PC-9 (cell line): ENCODE measurements at regions not wholly inside any gene's neighbourhood (a gene's known extent, or its start where the extent isn't known, plus 50 kb on each side); places are given as distances from the start of the nearest gene placed in this dataset.

Source experiments
- BruUV-seq: library from RNA; stranded (reverse); fragments of 400-500 nt; replicated peaks from 2 replicates; lab custom pipeline; 2021; lab: Mats Ljungman, UMichigan
- CTCF ChIA-PET: fragments of 300-600 bp; sonication (Branson Sonifier 250); formaldehyde crosslinking; loops from one replicate; lab custom pipeline; 2022; ENCODE audit warnings: antibody characterized with exemption; lab: Charles Lee
- POLR2A ChIA-PET: fragments of 300-600 bp; sonication (Branson Sonifier 250); formaldehyde crosslinking; loops from one replicate; lab custom pipeline; 2022; ENCODE audit warnings: antibody characterized with exemption; ENCODE audit not compliant: unreplicated experiment; lab: Charles Lee
- DNase-seq, 2 experiments: peaks; one replicate each; pipeline versions ENCODE4 v3.0.0 to v3.0.0-alpha.2; 2015 to 2022; ENCODE audit warnings: mixed read lengths in 1 of 2
- H2AFZ ChIP-seq: fragments of 200-600 bp; sonication (generic); 2 replicates; pipeline ENCODE4 v1.8.1; 2017; ENCODE audit warnings: antibody characterized with exemption
- H3F3A ChIP-seq: fragments of 200-600 bp; sonication (generic); 2 replicates; pipeline ENCODE4 v1.8.1; 2017; ENCODE audit warnings: antibody characterized with exemption, mild to moderate bottlenecking, low read depth; ENCODE audit not compliant: insufficient read depth
- H3K27ac ChIP-seq: fragments of 200-600 bp; sonication (generic); 2 replicates; pipeline ENCODE4 v1.6.1; 2016; ENCODE audit warnings: mixed run types
- H3K27me3 ChIP-seq: fragments of 200-600 bp; sonication (generic); 2 replicates; pipeline ENCODE4 v1.6.1; 2016; ENCODE audit warnings: low read depth, mixed run types; ENCODE audit not compliant: insufficient read depth
- H3K36me3 ChIP-seq: fragments of 200-600 bp; sonication (generic); 2 replicates; pipeline ENCODE4 v1.6.1; 2016; ENCODE audit warnings: low read depth, mixed run types
- H3K4me1 ChIP-seq: fragments of 200-600 bp; sonication (generic); replicated peaks from 2 replicates; pipeline ENCODE4 v1.6.1; 2016; ENCODE audit warnings: mixed run types; ENCODE audit not compliant: insufficient read depth
- H3K4me2 ChIP-seq: fragments of 200-600 bp; sonication (generic); 2 replicates; pipeline ENCODE4 v1.6.1; 2017; ENCODE audit warnings: mixed run types
- H3K4me3 ChIP-seq: fragments of 200-600 bp; sonication (generic); 2 replicates; pipeline ENCODE4 v1.6.1; 2016; ENCODE audit warnings: mixed run types
- H3K79me2 ChIP-seq: fragments of 200-600 bp; sonication (generic); 2 replicates; pipeline ENCODE4 v1.6.1; 2017; ENCODE audit warnings: low read depth, mixed run types
- H3K9me2 ChIP-seq: fragments of 200-600 bp; sonication (generic); 2 replicates; pipeline ENCODE4 v1.8.1; 2017; ENCODE audit warnings: mild to moderate bottlenecking; ENCODE audit not compliant: insufficient read depth
- H3K9me3 ChIP-seq: fragments of 200-600 bp; sonication (generic); 2 replicates; pipeline ENCODE4 v1.8.1; 2016; ENCODE audit warnings: low read depth; ENCODE audit not compliant: insufficient read depth
- H4K20me1 ChIP-seq: fragments of 200-600 bp; sonication (generic); 2 replicates; pipeline ENCODE4 v1.8.1; 2017; ENCODE audit not compliant: insufficient read depth
- CTCF ChIP-seq: fragments of 200-600 bp; sonication (generic); conservative IDR thresholded peaks from 2 replicates; pipeline ENCODE4 v1.6.1; 2017; ENCODE audit warnings: mixed run types, antibody characterized with exemption, mild to moderate bottlenecking, moderate library complexity
- EZH2 ChIP-seq: fragments of 200-600 bp; sonication (generic); IDR thresholded peaks from 2 replicates; pipeline ENCODE4 v1.8.0; 2017; ENCODE audit warnings: antibody characterized with exemption, low read depth
- intact Hi-C: fragments of 100-400 bp; cut with micrococcal nuclease; formaldehyde crosslinking; loops from one replicate; pipeline ENCODE4 v1.10.0; 2022; ENCODE audit not compliant: unreplicated experiment

DNA sequence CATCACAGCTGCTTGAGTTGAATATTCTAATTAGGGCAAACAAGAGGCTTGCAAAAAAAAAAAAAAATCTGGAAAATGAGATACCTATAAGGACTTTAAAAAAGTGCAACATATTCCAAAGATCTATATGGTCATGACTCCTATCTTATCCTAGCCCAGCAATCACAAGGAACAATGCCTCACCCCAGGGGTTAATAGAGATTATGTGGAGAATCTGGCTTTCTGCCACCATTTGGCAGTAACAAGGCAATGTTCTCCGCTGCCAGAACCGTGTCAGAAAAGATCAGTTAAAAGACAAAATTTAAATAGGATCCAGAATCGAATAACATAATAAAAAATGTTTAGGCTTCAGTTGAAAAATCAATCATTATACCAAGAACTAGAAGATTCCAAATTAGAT lies 1643.2 kb upstream of the PRR20A start:
- H4K20me1 ChIP-seq: no peaks in the 10 kb centered on the region
- H3K27ac ChIP-seq: no peak overlapping the region
- DNase-seq: no peak
- H2AFZ ChIP-seq: no peak overlapping the region
- no peaks in the 10 kb centered on the region for H3K9me3 ChIP-seq
- TF ChIP-seq CTCF (no peak), EZH2 (no peak)
- H3F3A ChIP-seq: no peaks in the 10 kb centered on the region
- BruUV-seq: no TSS peak
- H3K4me1 ChIP-seq: no peaks in the 10 kb centered on the region
- no peak overlapping the region for H3K4me3 ChIP-seq
- POLR2A ChIA-PET: no interaction called here
- H3K36me3 ChIP-seq: no peaks in the 10 kb centered on the region
- H3K27me3 ChIP-seq: no peaks in the 10 kb centered on the region
- intact Hi-C loops: no loop called here
- no peak overlapping the region for H3K4me2 ChIP-seq
- no peaks in the 10 kb centered on the region for H3K79me2 ChIP-seq
- no peaks in the 10 kb centered on the region for H3K9me2 ChIP-seq
- CTCF ChIA-PET: no interaction called here

DNA sequence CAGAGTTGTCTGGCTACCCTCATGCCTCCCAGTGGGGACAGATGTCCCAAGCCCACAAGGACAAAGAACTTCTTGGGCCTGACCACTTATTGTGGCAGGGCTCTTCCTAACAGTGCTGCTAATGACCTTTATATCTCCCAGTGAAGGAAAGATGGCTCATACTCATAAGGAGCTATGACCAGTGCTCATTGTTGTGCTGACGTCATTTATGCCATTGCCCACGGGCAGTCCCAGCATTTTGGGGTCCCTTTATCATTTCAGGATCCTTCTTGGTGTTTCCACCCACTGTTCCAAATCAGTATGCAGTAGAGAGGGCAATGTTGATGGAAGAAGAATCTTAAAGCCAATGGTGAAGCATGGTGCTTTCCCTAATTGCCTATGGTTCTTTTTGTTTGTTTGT lies 1640.0 kb upstream of the PRR20A start:
- POLR2A ChIA-PET: no interaction called here
- no peak for DNase-seq
- Histone ChIP-seq H3F3A (no peaks in the 10 kb centered on the region), H3K27ac (no peak overlapping the region), H3K36me3 (no peaks in the 10 kb centered on the region), H3K4me3 (no peak overlapping the region), H3K9me3 (no peaks in the 10 kb centered on the region), H3K79me2 (no peaks in the 10 kb centered on the region), H3K4me2 (no peak overlapping the region), H3K27me3 (no peaks in the 10 kb centered on the region), H2AFZ (no peak overlapping the region), H3K9me2 (no peaks in the 10 kb centered on the region), H4K20me1 (no peaks in the 10 kb centered on the region), H3K4me1 (no peaks in the 10 kb centered on the region)
- BruUV-seq: no TSS peak
- intact Hi-C loops: no loop called here
- CTCF ChIA-PET: no interaction called here
- no peak for TF ChIP-seq CTCF
- no peak for TF ChIP-seq EZH2

DNA sequence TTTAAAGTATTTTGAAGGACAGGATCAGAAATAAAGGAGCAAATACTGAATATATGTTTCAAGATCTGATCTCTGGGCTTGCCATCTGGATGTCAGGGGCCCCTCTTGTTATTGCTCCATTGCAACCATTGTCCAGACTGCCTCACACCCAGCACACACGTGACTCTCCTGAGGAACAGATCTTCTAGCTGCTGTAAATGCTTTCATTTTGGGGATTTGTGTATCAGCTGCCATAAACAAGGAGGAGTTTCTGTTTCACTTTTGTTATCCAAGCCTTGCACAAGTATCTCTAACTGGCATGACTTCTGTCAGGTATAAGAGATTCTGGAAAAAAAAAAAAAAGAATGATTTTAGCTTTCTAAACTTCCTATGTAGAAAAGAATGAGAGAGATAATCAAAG lies 1624.1 kb upstream of the PRR20A start:
- Histone ChIP-seq H3K36me3 (no peaks in the 10 kb centered on the region), H3K27me3 (no peaks in the 10 kb centered on the region), H3K79me2 (no peaks in the 10 kb centered on the region), H3K4me2 (no peak overlapping the region), H3K4me3 (no peak overlapping the region), H2AFZ (no peak overlapping the region), H3K27ac (no peak overlapping the region), H3K9me2 (no peaks in the 10 kb centered on the region), H4K20me1 (no peaks in the 10 kb centered on the region), H3K9me3 (0 out of 2 replicates have a peak, but pooled peaks cover 3% of the 10 kb centered on the region), H3F3A (no peaks in the 10 kb centered on the region), H3K4me1 (no peaks in the 10 kb centered on the region)
- CTCF ChIA-PET: no interaction called here
- TF ChIP-seq EZH2 (no peak), CTCF (no peak)
- no peak for DNase-seq
- POLR2A ChIA-PET: no interaction called here
- no TSS peak for BruUV-seq
- intact Hi-C loops: no loop called here
